Nephron progenitor cell (in vitro differentiated cells): ENCODE measurements at regions not wholly inside any gene's neighbourhood (a gene's known extent, or its start where the extent isn't known, plus 50 kb on each side); places are given as distances from the start of the nearest gene placed in this dataset.
A peak's percentile ranks its signal among the peaks of the same experiment; 100 is the strongest.

ENCODE experiments used
- DNase-seq: peaks from one replicate; pipeline ENCODE4 v3.0.0; 2021
- H3K27ac Mint-ChIP-seq: 2 replicates; pipeline ENCODE4 v1.8.0; 2021; ENCODE audit warnings: mild to moderate bottlenecking, moderate library complexity, mixed read lengths
- H3K27me3 Mint-ChIP-seq: 2 replicates; pipeline ENCODE4 v1.8.0; 2021; ENCODE audit warnings: mild to moderate bottlenecking, low read depth, mixed read lengths; ENCODE audit not compliant: poor library complexity
- H3K36me3 Mint-ChIP-seq: 2 replicates; pipeline ENCODE4 v1.8.0; 2021; ENCODE audit warnings: low read depth, mixed read lengths
- H3K4me1 Mint-ChIP-seq: 2 replicates; pipeline ENCODE4 v1.8.0; 2021; ENCODE audit warnings: mixed read lengths
- H3K4me3 Mint-ChIP-seq: 2 replicates; pipeline ENCODE4 v1.8.0; 2021; ENCODE audit warnings: mild to moderate bottlenecking, moderate library complexity, mixed read lengths
- H3K9me3 Mint-ChIP-seq: 2 replicates; pipeline ENCODE4 v1.8.0; 2021; ENCODE audit warnings: mild to moderate bottlenecking, moderate library complexity, mixed read lengths
- CTCF ChIP-seq: fragments of 200-600 bp; sonication (generic); IDR thresholded peaks from 2 replicates; pipeline ENCODE4 v1.5.0; 2021; ENCODE audit warnings: antibody characterized with exemption

- DNase-seq = no peak
- H3K36me3 Mint-ChIP-seq = no peaks in the 10 kb centered on the region
- H3K4me3 Mint-ChIP-seq = no peak overlapping the region
- H3K4me1 Mint-ChIP-seq = peaks cover 15% of the 10 kb centered on the region
- peak overlapping the region; percentile 95 for H3K27ac Mint-ChIP-seq
- no peaks in the 10 kb centered on the region for H3K27me3 Mint-ChIP-seq
- no peak for TF ChIP-seq CTCF
- peaks cover 15% of the 10 kb centered on the region for H3K9me3 Mint-ChIP-seq
Measured at GRCh38 chr10:106044503-106044902, 1120.0 kb downstream of the SORCS1 start.

DNA sequence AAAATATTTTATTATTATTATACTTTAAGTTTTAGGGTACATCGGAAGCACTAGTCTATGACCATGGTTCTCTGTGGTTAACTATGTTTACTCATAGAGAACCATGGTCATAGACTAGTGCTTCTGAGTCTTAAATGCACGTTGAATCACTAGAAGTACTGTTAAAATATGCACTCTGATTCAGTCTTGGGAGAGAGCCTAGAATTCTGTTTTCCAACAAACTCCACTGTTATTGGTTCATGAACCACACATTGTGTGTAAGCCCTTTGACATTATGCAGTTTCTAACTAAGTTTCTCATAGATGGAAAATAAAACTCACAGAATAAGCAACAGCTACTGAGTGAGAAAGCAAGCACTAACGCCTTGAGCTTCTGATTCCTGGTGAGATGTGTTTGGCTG is 1120.6 kb downstream of the SORCS1 start:
- no peaks in the 10 kb centered on the region for H3K36me3 Mint-ChIP-seq
- no peak for TF ChIP-seq CTCF
- peaks cover 15% of the 10 kb centered on the region for H3K9me3 Mint-ChIP-seq
- H3K4me1 Mint-ChIP-seq = peaks cover 15% of the 10 kb centered on the region
- H3K27ac Mint-ChIP-seq = peak overlapping the region; percentile 95
- no peak for DNase-seq
- H3K4me3 Mint-ChIP-seq = no peak overlapping the region
- no peaks in the 10 kb centered on the region for H3K27me3 Mint-ChIP-seq

GRCh38 chr10:106038246-106038645 is 1126.3 kb downstream of the SORCS1 start:
- Mint-ChIP-seq H3K27ac (no peak overlapping the region), H3K36me3 (peaks cover 5% of the 10 kb centered on the region), H3K9me3 (peaks cover 37% of the 10 kb centered on the region), H3K27me3 (no peaks in the 10 kb centered on the region), H3K4me1 (no peaks in the 10 kb centered on the region), H3K4me3 (no peak overlapping the region)
- no peak for TF ChIP-seq CTCF
- DNase-seq = no peak

DNA sequence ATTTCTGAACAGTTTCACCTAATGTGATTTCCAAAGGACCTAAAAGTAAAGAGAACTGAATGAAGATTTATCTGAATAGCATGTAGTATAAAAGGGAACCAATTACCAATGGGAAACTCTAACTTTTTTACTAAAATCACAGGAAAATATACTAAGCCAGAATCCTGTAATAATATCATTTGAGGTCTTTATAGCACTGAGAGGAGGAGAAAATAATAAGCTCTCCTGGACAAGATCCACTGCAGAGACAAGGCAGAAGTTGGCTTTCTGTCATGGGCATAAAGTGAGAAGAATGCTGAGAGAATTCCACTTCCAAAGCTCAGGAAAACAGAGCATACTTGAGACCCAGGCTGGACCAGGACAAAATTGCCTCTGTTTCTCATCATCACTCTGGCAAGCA is 1131.4 kb downstream of the SORCS1 start:
- Mint-ChIP-seq H3K27me3 (no peaks in the 10 kb centered on the region), H3K4me3 (no peak overlapping the region), H3K27ac (no peak overlapping the region), H3K4me1 (no peaks in the 10 kb centered on the region), H3K9me3 (peaks cover 24% of the 10 kb centered on the region), H3K36me3 (peaks cover 5% of the 10 kb centered on the region)
- TF ChIP-seq CTCF = no peak
- DNase-seq = no peak

DNA sequence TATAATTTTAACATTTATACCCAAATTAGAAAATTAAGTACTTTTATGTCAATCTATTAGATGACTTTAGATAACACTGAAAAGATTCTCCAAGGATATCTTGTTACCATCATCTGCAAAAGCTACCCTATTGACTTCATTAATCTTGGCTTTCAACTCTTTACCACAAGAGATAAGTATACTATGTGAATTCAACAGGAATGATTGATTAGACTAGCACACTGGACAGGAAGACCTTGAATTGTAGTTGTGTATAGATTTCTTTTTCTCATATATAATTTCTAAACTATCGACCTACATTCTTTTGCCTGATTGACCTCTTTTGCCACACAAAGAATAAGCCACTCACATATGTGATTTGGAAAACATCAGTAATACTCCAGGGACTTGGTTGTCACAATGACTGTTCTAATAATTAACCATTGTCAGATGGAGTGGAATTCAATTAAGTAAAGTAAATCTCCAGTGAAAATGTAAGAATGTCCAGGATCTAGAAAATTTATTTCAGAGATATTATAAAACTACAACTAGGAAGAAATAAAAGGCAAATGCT is 1132.0 kb downstream of the SORCS1 start:
- DNase-seq = no peak
- H3K4me1 Mint-ChIP-seq = no peaks in the 10 kb centered on the region
- H3K36me3 Mint-ChIP-seq = peaks cover 5% of the 10 kb centered on the region
- H3K27ac Mint-ChIP-seq = no peak overlapping the region
- H3K9me3 Mint-ChIP-seq = peaks cover 24% of the 10 kb centered on the region
- TF ChIP-seq CTCF = no peak
- H3K27me3 Mint-ChIP-seq = no peaks in the 10 kb centered on the region
- no peak overlapping the region for H3K4me3 Mint-ChIP-seq

DNA sequence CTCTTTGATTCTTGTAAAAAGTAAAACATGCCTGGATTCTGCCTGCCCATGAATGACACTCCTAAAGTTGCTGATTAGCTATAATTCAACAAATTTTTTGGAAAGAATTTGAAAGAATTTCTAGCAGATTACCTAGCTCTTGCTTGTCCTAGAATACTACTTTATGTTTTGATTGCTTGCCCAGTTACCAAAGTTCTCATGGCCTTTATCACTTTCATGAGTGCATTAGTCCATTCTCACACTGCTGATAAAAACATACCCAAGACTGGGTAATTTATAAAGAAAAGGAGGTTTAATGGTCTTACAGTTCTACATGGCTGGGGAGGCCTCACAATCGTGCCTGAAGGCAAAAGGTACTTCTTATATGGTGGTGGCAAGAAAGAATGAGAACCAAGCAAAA is 1137.3 kb downstream of the SORCS1 start:
- H3K27me3 Mint-ChIP-seq = no peaks in the 10 kb centered on the region
- no peak overlapping the region for H3K27ac Mint-ChIP-seq

More for the DNA sequence above, 1137.3 kb downstream of the SORCS1 start:
- no peak for TF ChIP-seq CTCF
- no peak overlapping the region for H3K4me3 Mint-ChIP-seq
- H3K36me3 Mint-ChIP-seq = no peaks in the 10 kb centered on the region
- no peak for DNase-seq
- no peaks in the 10 kb centered on the region for H3K4me1 Mint-ChIP-seq
- H3K9me3 Mint-ChIP-seq = no peaks in the 10 kb centered on the region
